Parathyroid adenoma (tissue), 2 donors: ENCODE measurements at regions not wholly inside any gene's neighbourhood (a gene's known extent, or its start where the extent isn't known, plus 50 kb on each side); places are given as distances from the start of the nearest gene placed in this dataset.
"Not testable (repeated sequence)": the region's sequence is repeated elsewhere in the genome, so short reads cannot be mapped to it uniquely, and the experiment has no call there.

Experiments used
- H2AFZ ChIP-seq: fragments of 300-600 bp; sonication (generic); one replicate; pipeline ENCODE4 v1.7.0; 2017; ENCODE audit warnings: antibody characterized with exemption, mild to moderate bottlenecking
- H3K27ac ChIP-seq: fragments of 300-600 bp; sonication (generic); one replicate; pipeline ENCODE4 v1.7.0; 2017
- H3K27me3 ChIP-seq: fragments of 300-600 bp; sonication (generic); one replicate; pipeline ENCODE4 v1.7.0; 2017; ENCODE audit warnings: low read length; ENCODE audit not compliant: control insufficient read depth, insufficient read depth
- H3K36me3 ChIP-seq: fragments of 300-600 bp; sonication (generic); one replicate; pipeline ENCODE4 v1.7.0; 2017; ENCODE audit warnings: low read length; ENCODE audit not compliant: control insufficient read depth, insufficient read depth
- H3K4me1 ChIP-seq: fragments of 300-600 bp; sonication (generic); one replicate; pipeline ENCODE4 v1.7.0; 2017; ENCODE audit warnings: control low read depth
- H3K4me2 ChIP-seq: fragments of 300-600 bp; sonication (generic); one replicate; pipeline ENCODE4 v1.7.0; 2017; ENCODE audit warnings: low read length
- H3K4me3 ChIP-seq: fragments of 300-600 bp; sonication (generic); one replicate; pipeline ENCODE4 v1.7.0; 2017; ENCODE audit warnings: low read depth, low read length
- H3K79me2 ChIP-seq: fragments of 300-600 bp; sonication (generic); one replicate; pipeline ENCODE4 v1.7.0; 2017; ENCODE audit warnings: control low read depth
- H3K9ac ChIP-seq: fragments of 300-600 bp; sonication (generic); one replicate; pipeline ENCODE4 v1.7.0; 2017; ENCODE audit warnings: mild to moderate bottlenecking
- H3K9me3 ChIP-seq: fragments of 300-600 bp; sonication (generic); one replicate; pipeline ENCODE4 v1.7.0; 2017; ENCODE audit warnings: low read length; ENCODE audit not compliant: control insufficient read depth
- CTCF ChIP-seq: fragments of 300-600 bp; sonication (generic); IDR thresholded peaks from one replicate; pipeline ENCODE4 v1.7.0; 2017; ENCODE audit warnings: antibody characterized with exemption, mild to moderate bottlenecking
- donor health status: primary hyperparathyroidism.

DNA sequence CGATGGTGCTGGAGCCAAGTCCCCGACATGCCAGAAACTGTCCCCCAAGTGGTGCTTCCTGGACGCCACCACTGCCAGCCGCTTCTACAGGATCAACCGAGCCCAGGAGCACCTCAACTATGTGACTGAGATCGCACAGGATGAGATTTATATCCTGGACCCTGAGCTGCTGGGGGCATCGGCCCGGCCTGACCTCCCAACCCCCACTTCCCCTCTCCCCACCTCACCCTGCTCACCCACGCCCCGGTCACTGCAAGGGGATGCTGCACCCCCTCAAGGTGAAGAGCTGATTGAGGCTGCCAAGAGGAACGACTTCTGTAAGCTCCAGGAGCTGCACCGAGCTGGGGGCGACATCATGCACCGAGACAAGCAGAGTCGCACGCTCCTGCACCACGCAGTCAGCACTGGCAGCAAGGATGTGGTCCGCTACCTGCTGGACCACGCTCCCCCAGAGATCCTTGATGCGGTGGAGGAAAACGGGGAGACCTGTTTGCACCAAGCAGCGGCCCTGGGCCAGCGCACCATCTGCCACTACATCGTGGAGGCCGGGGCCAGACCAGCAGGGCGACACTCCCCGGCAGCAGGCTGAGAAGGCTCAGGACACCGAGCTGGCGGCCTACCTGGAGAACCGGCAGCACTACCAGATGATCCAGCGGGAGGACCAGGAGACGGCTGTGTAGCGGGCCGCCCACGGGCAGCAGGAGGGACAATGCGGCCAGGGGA lies 91.0 kb downstream of the LACC1 start:
- not testable (repeated sequence) for H3K36me3 ChIP-seq, H3K9me3 ChIP-seq, H3K4me3 ChIP-seq, H3K79me2 ChIP-seq, H3K27ac ChIP-seq, H2AFZ ChIP-seq, H3K9ac ChIP-seq, H3K4me1 ChIP-seq, H3K27me3 ChIP-seq, H3K4me2 ChIP-seq

DNA sequence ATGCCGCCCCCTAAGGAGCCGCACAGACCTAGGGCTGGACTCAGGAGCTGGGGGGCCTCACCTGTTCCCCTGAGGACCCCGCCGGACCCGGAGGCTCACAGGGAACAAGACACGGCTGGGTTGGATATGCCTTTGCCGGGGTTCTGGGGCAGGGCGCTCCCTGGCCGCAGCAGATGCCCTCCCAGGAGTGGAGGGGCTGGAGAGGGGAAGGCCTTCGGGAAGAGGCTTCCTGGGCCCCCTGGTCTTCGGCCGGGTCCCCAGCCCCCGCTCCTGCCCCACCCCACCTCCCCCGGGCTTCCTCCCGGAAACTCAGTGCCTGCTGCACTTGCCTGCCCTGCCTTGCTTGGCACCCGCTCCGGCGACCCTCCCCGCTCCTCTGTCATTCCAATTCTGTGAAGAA lies 91.6 kb downstream of the LACC1 start:
- not testable (repeated sequence) for H3K4me1 ChIP-seq, H3K36me3 ChIP-seq, H3K4me3 ChIP-seq, H3K27ac ChIP-seq, H3K9me3 ChIP-seq, H3K27me3 ChIP-seq, H2AFZ ChIP-seq, H3K9ac ChIP-seq, H3K79me2 ChIP-seq, H3K4me2 ChIP-seq

- Histone ChIP-seq H3K36me3 (no peaks in the 10 kb centered on the region), H3K4me2 (no peak overlapping the region)
- TF ChIP-seq CTCF, result no peak
Measured at GRCh38 chr13:43977911-43978310, 98.2 kb downstream of the LACC1 start.

DNA sequence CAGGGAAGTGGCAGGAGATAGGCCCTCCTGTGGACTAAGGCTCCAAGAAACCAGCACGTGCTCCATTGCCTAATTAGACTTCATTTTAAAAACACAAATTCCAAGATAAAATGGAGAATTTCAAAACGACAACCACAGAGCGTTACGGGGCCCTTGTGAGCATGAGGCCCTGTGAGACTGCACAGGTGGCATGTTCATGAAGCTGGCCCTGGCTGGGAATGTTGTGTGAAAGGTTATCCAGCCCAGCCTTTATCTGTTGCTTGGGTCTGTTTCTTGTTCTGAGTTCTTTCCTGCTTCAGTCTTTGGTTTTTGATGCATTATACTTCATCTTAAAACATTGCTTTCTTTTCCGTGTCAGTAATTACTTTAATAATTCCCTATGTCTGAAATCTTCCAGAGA lies 99.0 kb downstream of the LACC1 start:
- no peaks in the 10 kb centered on the region for H3K4me1 ChIP-seq
- no peak overlapping the region for H3K27ac ChIP-seq
- no peaks in the 10 kb centered on the region for H3K27me3 ChIP-seq
- no peak overlapping the region for H3K9ac ChIP-seq
- H3K4me3 ChIP-seq, result no peak overlapping the region
- TF ChIP-seq CTCF, result no peak
- no peak overlapping the region for H2AFZ ChIP-seq
- H3K36me3 ChIP-seq, result no peaks in the 10 kb centered on the region
- H3K79me2 ChIP-seq, result no peaks in the 10 kb centered on the region
- no peak overlapping the region for H3K4me2 ChIP-seq
- no peaks in the 10 kb centered on the region for H3K9me3 ChIP-seq

More at GRCh38 chr13:43977911-43978310, 98.2 kb downstream of the LACC1 start:
- Histone ChIP-seq H3K27me3 (no peaks in the 10 kb centered on the region), H3K9me3 (no peaks in the 10 kb centered on the region), H2AFZ (no peak overlapping the region), H3K79me2 (no peaks in the 10 kb centered on the region), H3K27ac (no peak overlapping the region), H3K4me1 (no peaks in the 10 kb centered on the region), H3K9ac (no peak overlapping the region), H3K4me3 (no peak overlapping the region)

DNA sequence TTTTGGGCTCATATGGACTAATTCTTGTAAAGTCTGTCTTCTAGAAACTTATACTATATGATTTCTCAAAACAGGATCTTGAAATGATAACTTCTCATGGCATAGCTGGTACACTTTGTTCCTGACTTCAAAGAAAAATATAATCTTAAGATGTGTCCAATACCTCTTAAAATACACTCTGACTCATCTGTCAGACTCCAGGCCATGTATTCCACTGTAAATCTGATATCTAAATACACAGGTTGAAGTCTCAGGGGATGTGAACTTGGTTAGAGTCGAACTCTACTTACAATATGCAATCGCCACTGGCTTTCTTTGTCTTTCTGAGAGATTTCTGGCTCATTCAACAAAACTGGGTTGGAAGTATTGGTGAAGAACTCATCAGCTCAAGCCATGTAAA lies 99.8 kb downstream of the LACC1 start:
- Histone ChIP-seq H3K9ac (no peak overlapping the region), H3K36me3 (no peaks in the 10 kb centered on the region), H3K4me1 (peaks cover under 1% of the 10 kb centered on the region), H3K79me2 (no peaks in the 10 kb centered on the region), H3K27me3 (no peaks in the 10 kb centered on the region), H3K9me3 (no peaks in the 10 kb centered on the region), H2AFZ (no peak overlapping the region), H3K27ac (no peak overlapping the region), H3K4me2 (no peak overlapping the region), H3K4me3 (no peak overlapping the region)
- no peak for TF ChIP-seq CTCF

DNA sequence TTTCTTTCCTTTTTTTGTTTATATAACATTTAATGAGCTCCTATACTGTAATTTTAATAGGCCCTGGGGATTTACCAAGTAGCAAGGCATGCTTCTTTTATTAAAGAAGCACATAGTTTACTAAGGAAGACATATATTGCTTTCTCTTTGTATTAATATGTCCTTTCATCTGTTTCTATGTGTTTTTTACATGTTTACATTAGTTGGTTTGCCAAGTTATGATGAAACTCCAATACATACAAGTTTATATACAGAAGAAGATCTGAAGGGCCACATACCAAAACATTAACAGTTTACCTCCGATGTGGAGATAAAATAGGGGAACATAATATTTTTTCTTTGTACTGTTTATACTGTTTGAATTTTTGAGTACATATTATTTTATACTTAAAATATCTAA lies 100.9 kb downstream of the LACC1 start:
- Histone ChIP-seq H3K27ac (no peak overlapping the region), H3K9ac (no peak overlapping the region), H2AFZ (no peak overlapping the region), H3K9me3 (no peaks in the 10 kb centered on the region), H3K4me1 (peaks cover 7% of the 10 kb centered on the region), H3K79me2 (no peaks in the 10 kb centered on the region), H3K36me3 (no peaks in the 10 kb centered on the region), H3K4me3 (no peak overlapping the region), H3K4me2 (no peak overlapping the region), H3K27me3 (no peaks in the 10 kb centered on the region)
- TF ChIP-seq CTCF, result no peak
